ENCODE measurements at regions not wholly inside any gene's neighbourhood (a gene's known extent, or its start where the extent isn't known, plus 50 kb on each side); places are given as distances from the start of the nearest gene placed in this dataset.

DNA sequence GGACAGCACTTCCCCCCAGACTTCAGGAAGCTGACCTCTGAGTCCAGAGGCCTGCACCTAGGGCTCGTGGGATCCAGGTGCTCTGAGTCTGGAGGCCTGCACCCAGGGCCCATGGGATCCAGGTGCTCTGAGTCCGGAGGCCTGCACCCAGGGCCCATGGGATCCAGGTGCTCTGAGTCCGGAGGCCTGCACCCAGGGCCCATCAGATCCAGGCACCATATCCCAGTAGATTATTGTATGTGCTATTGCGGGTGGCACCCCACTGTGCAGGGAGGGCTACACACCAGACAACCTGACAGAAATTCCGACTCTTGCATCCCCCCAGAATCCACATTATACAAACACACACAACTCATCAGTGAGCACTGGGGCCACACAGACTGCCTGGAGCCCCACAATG is 515.2 kb downstream of the EIPR1 start:
- Histone ChIP-seq H3K27me3 (no peaks in the 10 kb centered on the region), H3K9me3 (no peaks in the 10 kb centered on the region), H3K36me3 (no peaks in the 10 kb centered on the region), H3K27ac (no peak overlapping the region), H3K4me3 (no peak overlapping the region), H3K4me1 (no peaks in the 10 kb centered on the region)
- 75 to 80% methylated on average over 5 of the region's 5 CpGs for WGBS, 2 donors
- DNase-seq = no peak
- intact Hi-C loops (cut with DNase I) = no loop called here
- TF ChIP-seq POLR2AphosphoS5 (IDR thresholded peaks at IDR 0.05) = no peak
- TF ChIP-seq, protein P1, sequence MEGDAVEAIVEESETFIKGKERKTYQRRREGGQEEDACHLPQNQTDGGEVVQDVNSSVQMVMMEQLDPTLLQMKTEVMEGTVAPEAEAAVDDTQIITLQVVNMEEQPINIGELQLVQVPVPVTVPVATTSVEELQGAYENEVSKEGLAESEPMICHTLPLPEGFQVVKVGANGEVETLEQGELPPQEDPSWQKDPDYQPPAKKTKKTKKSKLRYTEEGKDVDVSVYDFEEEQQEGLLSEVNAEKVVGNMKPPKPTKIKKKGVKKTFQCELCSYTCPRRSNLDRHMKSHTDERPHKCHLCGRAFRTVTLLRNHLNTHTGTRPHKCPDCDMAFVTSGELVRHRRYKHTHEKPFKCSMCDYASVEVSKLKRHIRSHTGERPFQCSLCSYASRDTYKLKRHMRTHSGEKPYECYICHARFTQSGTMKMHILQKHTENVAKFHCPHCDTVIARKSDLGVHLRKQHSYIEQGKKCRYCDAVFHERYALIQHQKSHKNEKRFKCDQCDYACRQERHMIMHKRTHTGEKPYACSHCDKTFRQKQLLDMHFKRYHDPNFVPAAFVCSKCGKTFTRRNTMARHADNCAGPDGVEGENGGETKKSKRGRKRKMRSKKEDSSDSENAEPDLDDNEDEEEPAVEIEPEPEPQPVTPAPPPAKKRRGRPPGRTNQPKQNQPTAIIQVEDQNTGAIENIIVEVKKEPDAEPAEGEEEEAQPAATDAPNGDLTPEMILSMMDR (IDR thresholded peaks at IDR 0.05) = no peak
- TF ChIP-seq EP300 (IDR thresholded peaks at IDR 0.05) = no peak

DNA sequence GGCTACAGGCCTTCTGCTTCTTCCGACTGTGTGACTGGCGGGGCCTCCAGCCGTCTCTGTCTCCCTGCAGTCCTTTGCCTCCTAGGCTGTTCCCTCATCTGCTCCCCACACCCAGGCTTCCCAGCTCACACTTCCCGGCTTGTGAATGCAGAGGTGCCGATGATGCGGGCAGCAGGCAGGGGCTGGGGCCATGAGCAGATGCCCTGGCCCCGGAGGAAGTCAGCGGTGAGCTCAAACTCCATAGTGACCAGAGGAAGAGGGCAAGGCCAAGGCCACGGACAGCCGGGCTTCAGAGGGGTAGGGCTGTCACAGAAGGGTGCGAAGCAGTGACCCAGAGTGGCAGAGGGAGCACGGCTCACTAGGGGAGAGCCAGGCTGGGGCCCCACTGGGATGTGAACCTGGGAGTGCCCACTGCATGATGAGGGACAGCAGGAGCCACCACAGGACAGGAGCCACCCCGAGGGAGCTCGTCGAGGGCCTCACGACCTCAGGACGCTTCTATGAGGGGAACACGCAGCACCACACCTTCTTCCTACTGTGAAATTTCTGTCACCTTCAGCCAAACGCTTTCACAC is 515.9 kb downstream of the EIPR1 start:
- Histone ChIP-seq H3K9me3 (no peaks in the 10 kb centered on the region), H3K4me3 (no peak overlapping the region), H3K36me3 (no peaks in the 10 kb centered on the region), H3K27me3 (no peaks in the 10 kb centered on the region), H3K27ac (no peak overlapping the region), H3K4me1 (no peaks in the 10 kb centered on the region)
- no peak for DNase-seq
- intact Hi-C loops (cut with DNase I) = no loop called here
- WGBS, 2 donors = 87% methylated on average over 19 of the region's 19 CpGs
- no peak for TF ChIP-seq EP300 (IDR thresholded peaks at IDR 0.05)
- no peak for TF ChIP-seq POLR2A (IDR thresholded peaks at IDR 0.05)
- TF ChIP-seq, protein P1 (IDR thresholded peaks at IDR 0.05) = no peak
- TF ChIP-seq POLR2AphosphoS5 (IDR thresholded peaks at IDR 0.05) = no peak

DNA sequence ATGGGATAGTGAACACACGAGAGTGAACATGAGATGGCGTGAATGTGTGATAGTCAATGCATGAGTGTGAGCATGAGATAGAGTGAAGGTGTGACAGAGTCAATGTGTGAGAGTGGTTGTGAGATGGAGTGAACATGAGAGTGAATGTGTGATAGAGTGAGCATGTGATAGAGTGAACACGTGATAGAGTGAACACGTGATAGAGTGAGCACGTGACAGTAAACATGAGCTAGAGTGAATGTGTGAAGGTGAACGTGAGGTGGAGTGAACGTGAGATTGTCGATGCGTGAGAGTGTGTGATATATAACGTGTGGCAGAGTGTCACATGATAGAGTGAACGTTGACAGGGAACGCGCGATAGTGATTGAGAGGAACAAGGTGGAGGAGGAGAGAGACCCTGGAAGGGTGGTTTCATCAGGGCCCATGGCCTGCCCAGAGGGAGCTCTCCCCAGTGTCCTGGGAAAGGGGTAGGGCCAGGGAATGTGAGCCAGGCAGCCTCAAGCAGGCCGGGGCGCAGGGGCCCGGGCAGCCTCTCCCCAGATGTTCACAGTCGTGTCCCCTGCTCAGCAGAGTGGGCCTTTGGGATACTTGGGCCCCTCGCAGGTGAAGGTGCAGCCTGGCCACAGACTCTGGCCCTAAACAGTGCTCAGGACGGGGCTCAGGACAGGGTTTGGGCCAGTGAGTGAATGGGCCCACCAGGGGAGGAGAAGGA is 516.9 kb downstream of the EIPR1 start:
- Histone ChIP-seq H3K9me3 (no peaks in the 10 kb centered on the region), H3K36me3 (no peaks in the 10 kb centered on the region), H3K4me1 (no peaks in the 10 kb centered on the region), H3K4me3 (no peak overlapping the region), H3K27me3 (no peaks in the 10 kb centered on the region), H3K27ac (no peak overlapping the region)
- WGBS, 2 donors = 88 to 91% methylated on average over 20 of the region's 20 CpGs
- TF ChIP-seq EP300 (IDR thresholded peaks at IDR 0.05) = no peak
- TF ChIP-seq POLR2A (IDR thresholded peaks at IDR 0.05) = no peak
- no peak for TF ChIP-seq POLR2AphosphoS5 (IDR thresholded peaks at IDR 0.05)
- TF ChIP-seq, protein P1 (IDR thresholded peaks at IDR 0.05) = no peak
- DNase-seq = no peak
- intact Hi-C loops (cut with DNase I) = no loop called here

DNA sequence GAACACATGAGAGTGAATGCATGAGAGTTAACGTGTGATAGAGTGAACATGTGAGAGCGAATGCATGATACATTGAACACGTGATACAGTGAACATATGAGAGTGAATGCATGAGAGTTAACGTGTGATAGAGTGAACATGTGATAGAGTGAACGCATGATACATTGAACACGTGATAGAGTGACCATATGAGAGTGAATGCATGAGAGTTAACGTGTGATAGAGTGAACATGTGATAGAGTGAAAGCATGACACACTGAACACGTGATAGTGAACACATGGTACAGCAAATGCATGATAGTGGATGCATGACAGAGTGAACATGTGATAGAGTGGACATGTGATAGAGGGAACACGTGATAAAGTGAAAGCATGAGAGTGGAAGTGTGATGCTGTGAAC is 517.9 kb downstream of the EIPR1 start:
- H3K4me3 ChIP-seq = no peak overlapping the region
- H3K27ac ChIP-seq = no peak overlapping the region
- H3K9me3 ChIP-seq = no peaks in the 10 kb centered on the region
- DNase-seq = no peak
- intact Hi-C loops (cut with DNase I) = no loop called here
- no peaks in the 10 kb centered on the region for H3K36me3 ChIP-seq
- H3K4me1 ChIP-seq = no peaks in the 10 kb centered on the region
- WGBS, 2 donors = 84 to 90% methylated on average over 9 of the region's 9 CpGs
- H3K27me3 ChIP-seq = no peaks in the 10 kb centered on the region
- TF ChIP-seq POLR2A (IDR thresholded peaks at IDR 0.05) (no peak), EP300 (IDR thresholded peaks at IDR 0.05) (no peak), POLR2AphosphoS5 (IDR thresholded peaks at IDR 0.05) (no peak)
- TF ChIP-seq, protein P1 (IDR thresholded peaks at IDR 0.05) = no peak

Data from sigmoid colon (tissue), 6 donors.